DOHH2 (cell line): ENCODE measurements at regions not wholly inside any gene's neighbourhood (a gene's known extent, or its start where the extent isn't known, plus 50 kb on each side); places are given as distances from the start of the nearest gene placed in this dataset.

Experiments used
- CTCF ChIP-seq: fragments of 200-600 bp; sonication (generic); IDR thresholded peaks from one replicate; pipeline ENCODE4 v1.5.1; 2014; ENCODE audit warnings: antibody characterized with exemption, mild to moderate bottlenecking, low read depth, low read length; ENCODE audit not compliant: poor library complexity, severe bottlenecking
- EZH2phosphoT487 ChIP-seq: fragments of 200-600 bp; sonication (generic); IDR thresholded peaks from 2 replicates; pipeline ENCODE4 v1.6.1; 2017; ENCODE audit warnings: borderline replicate concordance, mild to moderate bottlenecking, antibody characterized with exemption, low read length, moderate library complexity, mixed read lengths

- TF ChIP-seq CTCF (no peak), EZH2phosphoT487 (no peak)
Measured at GRCh38 chr5:104429911-104430310, 867.3 kb upstream of the NUDT12 start.
